Dermis microvascular lymphatic vessel endothelial cell (primary cell): ENCODE measurements at regions not wholly inside any gene's neighbourhood (a gene's known extent, or its start where the extent isn't known, plus 50 kb on each side); places are given as distances from the start of the nearest gene placed in this dataset.
"Not testable (repeated sequence)": the region's sequence is repeated elsewhere in the genome, so short reads cannot be mapped to it uniquely, and the experiment has no call there.

ENCODE experiments used
- DNase-seq, 2 donors: peaks; one replicate each; pipeline versions ENCODE4 v3.0.0 to v3.0.0-alpha.2; 2010; ENCODE audit warnings: low read depth in 2 of 2

DNA sequence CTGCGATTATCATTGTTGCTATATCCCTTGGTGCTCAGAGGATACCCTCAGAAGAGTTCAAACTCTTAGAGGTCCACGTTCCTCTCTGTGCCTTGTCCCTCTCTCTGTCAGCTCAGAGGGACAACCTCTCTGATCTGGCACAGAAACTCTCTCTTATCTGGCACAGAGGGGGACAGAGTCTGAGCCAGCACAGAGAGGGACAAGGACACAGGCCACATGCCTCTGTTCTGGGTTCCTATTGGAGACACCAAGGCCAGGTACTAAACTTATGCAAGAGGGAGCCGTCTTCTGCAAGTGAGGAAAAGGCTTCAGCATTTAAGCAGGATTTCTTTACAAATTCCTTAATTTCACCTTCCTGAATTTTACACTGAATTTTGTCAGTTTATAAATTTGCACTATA is 565.2 kb downstream of the TOX3 start:
- no peak for DNase-seq

DNA sequence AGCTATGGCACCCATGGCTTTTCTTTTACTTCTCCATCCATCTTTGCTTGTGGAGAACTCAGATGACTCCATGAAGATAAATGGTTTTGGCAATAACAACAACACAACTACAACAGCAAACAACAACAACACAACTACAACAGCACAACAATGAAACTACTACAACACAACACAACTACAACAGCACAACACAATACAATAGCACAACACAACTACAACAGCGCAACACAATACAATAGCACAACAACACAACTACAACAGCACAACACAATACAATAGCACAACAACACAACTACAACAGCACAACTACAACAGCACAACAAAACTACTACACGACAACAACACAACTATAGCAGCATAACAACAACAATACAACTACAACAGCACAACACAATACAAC is 569.4 kb downstream of the TOX3 start:
- not testable (repeated sequence) for DNase-seq

DNA sequence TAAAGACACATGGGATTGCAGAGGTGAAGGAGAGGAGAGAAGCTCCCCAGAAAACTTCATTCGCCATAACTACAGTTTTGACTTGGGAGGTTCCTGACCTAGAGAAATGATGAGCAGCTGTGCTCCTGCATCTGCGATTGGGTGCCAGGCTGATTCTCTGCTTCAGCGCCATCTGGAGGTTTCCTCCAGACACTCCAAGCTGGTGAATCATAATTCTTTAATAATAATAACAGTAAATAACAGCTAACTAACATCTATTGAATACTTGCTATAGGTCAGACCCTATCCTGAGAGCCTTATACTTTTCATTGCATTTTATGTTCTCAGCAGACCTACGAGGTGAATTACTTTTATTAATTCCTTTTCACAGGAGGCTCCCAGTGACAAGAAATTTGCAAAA is 575.8 kb downstream of the TOX3 start:
- DNase-seq = peak in 1 of 2 donors; percentile 6

DNA sequence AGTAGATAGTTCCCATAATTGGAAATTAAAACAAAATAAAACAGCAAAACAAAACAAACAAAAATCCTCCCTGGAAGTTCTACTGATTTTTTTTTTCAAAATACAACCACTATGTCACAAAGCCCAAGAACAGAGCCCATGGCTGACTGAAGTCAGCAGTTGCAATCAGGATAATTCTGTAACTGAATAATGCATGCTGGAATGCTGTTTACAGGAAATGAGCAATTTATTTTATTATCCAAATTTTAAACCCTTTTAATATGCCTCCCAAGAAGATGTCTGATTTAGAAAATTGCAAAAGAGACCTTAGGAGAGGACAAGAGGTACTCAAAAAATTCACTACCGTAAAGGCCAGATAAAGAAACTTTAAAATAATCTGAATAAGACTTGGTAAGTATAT is 578.2 kb downstream of the TOX3 start:
- no peak for DNase-seq

DNA sequence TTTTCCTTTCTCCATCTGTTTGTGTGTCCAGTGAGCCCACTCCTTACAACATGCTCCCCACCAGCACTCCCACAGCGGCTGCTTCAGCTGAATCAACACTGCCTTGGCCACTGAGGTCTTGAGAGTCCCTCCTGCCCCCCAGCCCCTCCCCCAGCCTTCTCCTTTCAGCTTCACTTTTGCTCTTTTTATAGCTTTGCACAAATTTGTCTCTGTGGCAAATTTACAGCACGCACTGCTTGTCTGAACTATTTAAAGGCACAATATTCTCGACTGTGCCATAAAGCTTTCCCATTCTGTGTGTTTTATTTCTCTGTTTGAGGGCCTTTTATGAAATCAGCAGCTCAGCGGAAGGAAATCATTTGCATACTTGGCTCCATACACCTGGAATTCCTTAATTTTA is 579.3 kb downstream of the TOX3 start:
- no peak for DNase-seq

DNA sequence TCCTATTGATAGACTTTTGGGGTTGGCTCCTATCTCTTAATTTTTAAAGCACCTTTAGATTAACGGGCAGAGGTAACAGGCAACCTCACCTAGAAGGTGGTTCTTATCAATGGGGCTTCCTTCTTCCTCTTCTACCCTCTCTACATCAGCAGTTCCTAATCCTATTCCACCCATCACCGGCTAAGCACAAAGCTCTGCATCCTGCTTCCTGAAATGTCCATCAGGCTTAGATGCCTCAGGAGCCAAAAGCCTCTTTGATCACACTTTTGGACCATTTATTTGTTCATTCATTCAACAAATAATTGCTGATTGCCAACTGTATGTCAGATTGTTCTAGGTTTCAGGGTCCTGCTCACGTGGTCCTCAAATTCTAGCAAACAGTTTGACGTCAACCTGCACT is 586.0 kb downstream of the TOX3 start:
- no peak for DNase-seq

DNA sequence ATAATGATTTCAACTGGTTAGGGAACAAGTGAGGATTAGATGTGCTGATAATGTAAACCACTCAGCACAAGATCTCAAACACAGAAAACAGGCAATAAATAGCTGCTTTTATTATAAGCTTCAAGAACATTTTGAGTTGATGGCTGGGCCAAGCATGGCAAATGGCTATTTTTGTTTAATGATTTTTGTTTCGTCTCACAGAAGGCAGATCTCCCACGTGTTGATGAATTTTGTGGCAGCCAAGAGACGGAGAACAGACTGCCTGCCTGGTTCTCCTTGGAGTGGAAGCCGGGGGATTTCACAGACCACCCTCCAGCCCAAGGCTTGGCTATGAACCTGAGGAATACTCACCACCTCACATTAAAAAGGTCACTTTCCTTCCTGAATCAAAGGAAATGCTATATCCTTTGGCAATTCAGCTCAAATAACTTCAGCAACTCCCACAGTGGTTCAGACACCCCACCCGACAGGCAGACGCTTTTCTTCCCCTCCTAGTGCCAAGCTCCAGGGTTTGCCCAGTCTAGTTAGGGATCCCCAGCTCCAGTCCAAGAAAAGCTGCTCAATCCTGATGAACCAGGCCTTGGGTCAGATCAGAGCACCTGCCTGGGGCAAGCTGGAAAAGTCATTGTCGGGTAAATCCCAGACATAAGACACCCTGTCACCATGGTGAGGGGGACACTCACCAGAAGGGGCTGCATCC is 593.5 kb downstream of the TOX3 start:
- no peak for DNase-seq

DNA sequence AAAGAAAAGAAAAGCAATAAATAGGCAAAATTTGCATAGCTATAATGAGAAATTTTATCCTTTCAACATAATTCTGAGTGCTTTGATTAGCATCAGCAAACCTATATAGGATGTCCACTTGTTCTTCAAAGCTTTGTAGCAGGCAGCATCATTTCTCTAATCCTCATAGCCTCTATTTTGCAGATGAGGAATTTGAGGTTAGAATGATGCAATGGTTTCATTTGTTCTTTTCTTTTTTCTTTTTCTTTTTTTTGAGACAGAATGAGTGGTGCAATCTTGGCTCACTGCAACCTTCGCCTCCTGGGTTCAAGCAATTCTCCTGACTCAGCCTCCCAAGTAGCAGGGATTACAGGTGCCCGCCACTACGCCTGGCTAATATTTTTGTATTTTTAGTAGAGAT is 594.4 kb downstream of the TOX3 start:
- DNase-seq = no peak

DNA sequence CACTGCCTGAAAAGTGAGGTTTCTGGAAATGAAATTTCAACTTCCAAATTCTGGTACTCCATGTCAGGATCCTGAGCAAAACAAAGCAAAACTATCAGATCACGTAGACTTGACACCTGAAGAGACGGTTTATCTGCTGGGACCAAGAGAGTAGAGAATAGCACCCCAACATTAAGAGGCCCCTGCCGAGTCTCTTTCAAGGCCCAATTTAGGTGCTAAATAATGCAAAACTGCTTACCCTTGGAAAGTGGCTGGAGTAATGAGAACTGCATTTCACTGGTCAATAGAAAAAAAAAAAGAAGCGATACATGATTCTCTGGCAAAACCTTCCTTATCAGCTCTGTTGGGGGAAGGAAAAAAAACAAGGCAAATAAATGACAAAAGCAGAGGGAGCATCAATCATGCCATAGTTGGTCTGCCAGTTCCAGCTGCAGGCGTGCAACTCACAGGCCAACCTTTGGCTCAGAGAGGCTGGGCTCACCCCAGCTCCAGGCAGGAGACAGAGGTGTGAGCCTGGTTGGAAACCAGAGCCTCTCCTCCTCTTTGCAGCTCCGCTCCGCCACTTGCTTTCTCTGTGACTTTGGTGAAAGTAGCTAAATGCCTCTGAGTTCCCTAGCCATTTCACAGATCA is 595.2 kb downstream of the TOX3 start:
- no peak for DNase-seq

DNA sequence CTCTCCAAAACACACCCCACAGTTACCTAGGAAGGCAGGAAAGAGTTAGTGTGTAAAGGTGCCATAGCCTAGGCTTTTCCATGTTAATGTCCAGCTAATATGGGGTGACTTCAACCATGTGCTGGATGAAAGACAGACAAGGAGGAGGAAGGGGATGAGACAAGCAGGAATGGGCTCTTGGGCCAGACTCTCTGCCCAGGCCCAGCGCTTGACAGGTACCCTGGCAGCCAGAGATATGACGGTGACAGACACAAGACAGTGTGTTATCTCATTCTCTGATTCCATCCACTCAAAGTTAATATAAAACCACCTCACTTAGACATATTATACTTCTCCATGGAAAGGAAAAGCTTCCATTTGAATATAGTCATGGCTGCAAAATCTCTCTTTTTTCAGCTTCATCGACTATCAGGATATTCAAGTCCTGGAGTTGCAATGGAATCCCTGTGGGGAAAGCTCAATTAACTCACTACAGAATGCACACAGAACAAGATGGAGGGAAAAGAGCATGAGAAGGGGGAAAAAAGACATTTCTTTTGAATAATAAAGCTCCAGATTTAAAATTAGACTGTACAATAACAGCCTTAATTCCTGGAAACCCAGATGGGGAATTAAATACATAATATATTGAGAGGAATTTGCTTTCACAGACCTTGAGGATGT is 596.7 kb downstream of the TOX3 start:
- no peak for DNase-seq

DNA sequence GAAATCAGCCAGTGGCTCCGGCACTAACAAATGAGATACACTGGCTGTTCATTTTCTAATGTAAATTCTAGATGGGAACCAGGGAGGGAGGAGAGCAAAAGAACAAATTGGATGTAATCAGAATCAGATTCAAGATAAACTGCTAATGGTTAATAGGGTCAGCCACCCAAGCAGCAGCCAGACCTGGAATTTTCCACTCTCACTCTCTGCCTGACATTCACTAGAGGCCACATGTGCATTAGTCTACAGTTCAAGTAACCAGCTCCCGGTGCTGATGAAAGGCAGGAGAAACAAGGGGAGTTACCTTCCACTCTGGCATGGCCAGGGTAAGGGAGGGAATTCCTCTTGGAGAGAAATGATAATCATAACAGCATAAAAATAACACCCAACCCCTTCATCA is 597.7 kb downstream of the TOX3 start:
- no peak for DNase-seq

DNA sequence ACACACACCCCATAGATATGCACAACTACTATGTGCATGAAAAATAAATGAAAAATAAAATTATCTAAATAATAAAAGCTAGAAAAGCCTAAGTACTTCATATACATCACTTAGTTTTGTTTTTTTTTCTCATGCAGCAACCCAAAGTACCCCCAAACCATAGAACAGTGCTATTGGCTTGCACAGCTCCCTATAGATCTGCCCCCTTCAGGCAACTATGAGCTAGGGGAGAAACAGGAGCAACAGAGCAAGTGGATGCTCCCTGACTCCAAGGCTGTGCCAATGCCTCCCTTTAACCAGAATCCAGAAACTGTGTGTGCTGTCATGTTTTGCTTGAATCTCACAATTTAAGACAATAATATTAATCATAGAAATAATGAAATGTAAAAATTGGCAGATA is 605.5 kb downstream of the TOX3 start:
- DNase-seq = no peak

DNA sequence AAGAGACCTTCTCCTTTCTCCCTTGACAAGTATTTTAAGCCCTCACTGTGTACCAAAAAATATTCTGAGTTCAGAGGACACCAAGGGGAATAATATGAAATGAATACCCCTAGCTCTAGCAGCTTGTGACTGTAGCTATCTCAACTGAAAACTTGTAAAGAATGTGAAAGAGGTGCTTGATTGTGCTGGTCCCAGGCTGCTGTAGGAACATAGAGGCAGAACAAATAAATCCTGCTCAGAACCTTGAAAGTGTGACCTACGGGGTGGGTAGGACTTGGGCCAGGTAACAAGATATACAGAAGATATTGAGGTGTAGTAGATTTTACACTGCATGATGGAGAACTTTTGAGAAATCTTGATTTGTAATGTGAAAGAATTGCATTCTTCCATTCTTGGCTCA is 606.8 kb downstream of the TOX3 start:
- no peak for DNase-seq

DNA sequence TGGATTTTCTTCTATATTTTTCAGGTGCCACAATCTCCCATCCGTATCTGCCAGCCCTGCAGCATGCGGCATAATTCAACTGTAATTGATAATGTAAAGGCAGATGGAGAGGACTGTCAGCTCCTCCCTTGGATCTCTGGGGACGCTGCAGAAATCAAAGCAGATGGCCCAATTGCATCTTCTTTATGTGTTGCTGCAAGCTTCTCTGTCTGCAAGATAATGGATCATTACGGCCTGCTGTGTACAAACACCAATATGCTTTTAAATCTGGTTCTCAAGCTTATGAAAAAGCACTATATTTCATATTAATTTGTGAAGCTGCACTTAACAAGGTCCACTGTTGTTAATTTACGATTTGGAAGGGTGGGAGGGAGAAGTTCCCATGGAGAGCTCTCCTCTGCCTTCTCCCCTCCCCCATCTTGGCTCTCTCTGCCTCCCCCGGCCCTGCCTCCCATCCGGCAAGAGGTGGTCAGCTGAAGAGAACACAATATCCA is 607.5 kb downstream of the TOX3 start:
- no peak for DNase-seq

DNA sequence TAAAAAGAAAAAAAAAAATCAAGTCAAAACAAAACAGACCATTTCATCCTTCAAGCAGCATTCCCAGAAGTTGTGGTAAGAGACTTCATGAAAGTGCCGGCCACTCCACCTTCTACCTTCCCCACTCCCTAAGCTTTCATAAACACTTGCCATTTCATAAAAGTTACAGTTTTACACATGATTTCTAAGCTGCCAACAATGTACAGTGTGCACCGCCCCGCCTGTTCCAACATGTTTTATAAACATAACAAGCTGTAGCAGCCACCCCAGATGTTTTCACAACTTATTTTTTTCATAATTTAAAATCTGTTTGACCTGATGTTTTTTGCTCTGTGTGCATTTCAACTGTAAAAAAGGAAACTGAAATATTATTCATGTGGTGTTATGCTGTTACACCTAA is 608.1 kb downstream of the TOX3 start:
- DNase-seq = no peak

DNA sequence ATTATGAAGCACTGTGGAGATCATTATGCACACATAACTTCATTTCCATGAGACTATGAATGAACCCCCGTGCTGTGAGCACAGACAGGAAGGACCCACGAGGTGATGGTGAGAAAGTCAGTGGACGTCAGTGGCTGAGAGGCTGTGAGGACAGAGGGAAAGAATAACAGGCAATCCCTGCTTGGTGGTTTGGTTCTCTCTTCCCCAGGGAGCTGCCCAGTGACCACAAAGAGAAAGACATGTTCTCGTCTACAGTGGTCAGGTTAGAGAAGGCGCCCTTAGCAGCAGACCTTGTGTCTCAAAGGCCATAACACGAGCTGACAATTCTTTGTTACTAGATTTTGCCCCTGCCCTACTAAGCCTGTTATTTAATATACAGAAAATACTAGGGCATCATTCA is 609.2 kb downstream of the TOX3 start:
- no peak for DNase-seq

DNA sequence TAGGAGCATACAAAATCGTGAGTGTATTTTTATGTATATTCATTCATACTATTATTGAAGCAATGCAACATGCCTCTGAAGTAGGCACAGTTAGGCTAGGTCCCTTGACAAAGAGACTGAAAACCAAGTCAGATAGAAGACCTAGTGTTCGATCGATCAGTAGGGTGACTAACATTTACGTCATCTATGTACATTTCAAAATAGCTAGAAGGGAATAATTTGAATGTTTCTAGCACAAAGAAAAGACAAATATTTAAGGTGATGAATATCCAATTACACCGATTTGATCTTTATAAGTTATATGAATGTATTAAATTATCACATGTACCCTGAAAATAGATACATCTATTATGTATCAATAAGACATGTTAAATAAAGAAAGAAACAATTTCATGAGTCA is 610.1 kb downstream of the TOX3 start:
- no peak for DNase-seq

DNA sequence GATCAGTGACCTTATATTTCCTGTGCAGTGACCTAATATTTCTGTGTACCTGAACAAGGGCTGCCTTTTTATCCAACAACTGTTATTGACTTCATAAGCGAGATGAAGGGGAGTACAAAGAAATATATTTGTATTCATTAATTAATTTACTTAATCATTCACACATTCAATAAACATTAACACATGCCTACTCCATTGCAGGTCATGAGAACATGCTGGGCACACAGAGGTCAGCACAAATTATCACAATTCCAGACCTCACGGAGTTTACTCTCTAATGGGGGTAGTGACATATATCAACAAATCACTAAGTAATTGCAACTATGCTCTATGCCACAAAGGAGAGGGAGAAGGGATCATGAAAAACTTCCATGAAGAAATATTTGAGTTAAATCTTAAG is 614.6 kb downstream of the TOX3 start:
- DNase-seq = no peak

DNA sequence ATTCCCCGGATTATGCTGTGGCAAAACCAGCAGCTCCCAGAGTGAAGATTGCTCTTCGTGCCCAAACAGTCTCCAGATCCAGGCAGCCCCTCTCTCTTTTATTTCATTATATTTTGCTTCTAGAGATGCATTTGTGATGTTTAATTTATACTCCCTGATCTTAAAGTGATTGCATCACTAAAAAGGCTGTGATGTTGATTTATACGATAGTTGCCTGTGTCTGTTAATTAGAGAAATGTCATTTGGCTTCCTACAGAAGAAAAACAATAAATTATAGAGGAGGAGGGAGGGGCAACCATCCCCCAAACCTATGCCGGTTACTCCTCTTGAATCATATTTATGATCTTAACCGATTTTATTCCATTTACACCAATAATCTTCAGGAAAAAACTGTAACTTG is 615.3 kb downstream of the TOX3 start:
- DNase-seq = no peak

DNA sequence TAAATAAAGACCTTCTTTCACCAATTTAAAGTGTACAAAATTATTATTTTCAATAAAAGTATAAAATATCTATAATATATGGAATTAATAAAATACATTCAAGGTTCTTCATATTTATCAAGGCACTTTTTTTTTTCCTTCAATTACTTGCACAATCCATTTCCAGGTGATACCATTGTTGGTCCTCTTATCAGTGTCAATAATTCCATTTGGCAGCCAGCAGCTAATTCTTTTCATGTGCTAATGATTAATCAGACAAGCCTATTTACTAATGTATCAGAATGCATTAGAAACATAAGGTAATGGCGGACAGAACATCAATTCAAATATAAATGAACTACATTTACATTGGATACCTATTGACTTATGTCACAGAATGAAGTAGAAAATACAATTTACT is 622.2 kb downstream of the TOX3 start:
- DNase-seq = no peak

DNA sequence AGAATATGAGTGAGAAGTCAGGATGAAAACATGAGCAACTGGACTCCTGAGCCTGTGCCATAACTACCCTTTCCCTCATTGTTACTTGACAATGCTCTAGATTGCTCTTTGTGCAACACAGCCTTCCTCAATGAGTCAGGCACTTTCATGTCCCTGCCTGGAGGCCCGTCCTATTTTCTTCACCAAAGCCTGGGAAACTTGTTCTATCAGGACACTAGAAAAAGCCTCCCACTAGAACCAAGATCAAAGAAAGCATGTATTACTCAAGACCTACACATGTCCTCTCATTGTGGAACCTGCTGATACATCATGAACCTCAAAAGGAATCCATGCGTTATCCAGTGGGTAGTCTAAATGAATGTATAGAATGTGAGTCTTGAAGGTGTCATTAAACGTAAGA is 624.5 kb downstream of the TOX3 start:
- no peak for DNase-seq

DNA sequence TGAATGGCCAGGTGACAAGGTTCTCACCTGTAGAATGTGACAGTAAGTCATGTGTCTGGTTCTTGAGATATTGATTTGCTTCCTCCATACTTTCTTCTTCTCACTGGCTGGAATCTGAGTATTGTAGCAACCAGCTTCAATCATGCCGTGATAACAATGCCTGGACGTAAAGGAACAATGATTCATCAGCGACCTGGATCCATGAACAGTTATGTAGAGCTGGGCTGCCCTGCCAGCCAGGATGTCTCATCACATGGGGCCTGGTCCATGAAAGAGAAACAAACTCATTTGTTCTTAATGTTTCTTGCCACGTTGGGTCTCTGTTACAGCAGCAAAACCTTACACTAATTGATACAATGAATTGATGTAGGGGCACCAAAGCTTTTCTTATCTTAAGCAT is 627.2 kb downstream of the TOX3 start:
- peak in 1 of 2 donors; percentile 45 for DNase-seq

DNA sequence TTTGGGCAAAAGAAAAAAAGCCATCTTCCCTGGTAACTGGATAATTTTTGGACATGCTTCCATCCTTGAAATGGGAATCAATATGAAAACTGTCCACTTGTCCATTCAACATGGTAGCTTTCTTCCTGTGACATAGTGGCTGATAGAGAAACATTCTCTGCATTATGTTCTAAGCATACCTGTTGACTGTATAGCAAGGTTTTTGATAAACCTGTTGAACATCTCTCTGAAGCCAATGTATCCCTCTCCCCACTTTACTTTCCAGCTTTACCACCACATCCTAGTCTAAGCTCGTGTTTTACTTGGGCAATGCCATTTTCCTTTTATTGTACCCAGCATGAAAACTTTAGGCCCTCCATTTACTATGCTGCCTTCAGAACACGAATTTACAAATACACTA is 630.1 kb downstream of the TOX3 start:
- no peak for DNase-seq
